ENCODE measurements at regions not wholly inside any gene's neighbourhood (a gene's known extent, or its start where the extent isn't known, plus 50 kb on each side); places are given as distances from the start of the nearest gene placed in this dataset.

GRCh38 chr5:6194906-6195612 is 183.3 kb downstream of the MED10 start:
- Histone ChIP-seq H3K9ac (ENCODE audit: low read depth, low read length) (no peak overlapping the region), H4K20me1 (ENCODE audit: insufficient read depth, low read length) (no peaks in the 10 kb centered on the region), H3K36me3 (ENCODE audit: insufficient read depth, low read length) (no peaks in the 10 kb centered on the region), H3K27ac (ENCODE audit: low read length) (no peak overlapping the region), H3K4me3 (ENCODE audit: low read depth in 1 of 2, low read length in 2 of 2) (no peak overlapping the region), H3K9me3 (ENCODE audit: insufficient read depth, low read length, severe bottlenecking) (no peaks in the 10 kb centered on the region), H3K27me3 (ENCODE audit: insufficient read depth, low read length, poor library complexity) (no peaks in the 10 kb centered on the region), H3K4me2 (ENCODE audit: insufficient read depth, low read length) (no peak overlapping the region), H3K79me2 (ENCODE audit: insufficient read depth, low read length) (no peaks in the 10 kb centered on the region), H3K4me1 (ENCODE audit: insufficient read depth, low read length) (no peaks in the 10 kb centered on the region), H2AFZ (ENCODE audit: low read depth, low read length) (no peak overlapping the region)
- DNase-seq (no peak), ATAC-seq (ENCODE audit: insufficient read depth, low read depth) (no peak)
- no peak for TF ChIP-seq EZH2 (IDR thresholded peaks at IDR 0.05; ENCODE audit: borderline replicate concordance, low read depth, low read length, severe bottlenecking)
- no peak for TF ChIP-seq CTCF (IDR thresholded peaks at IDR 0.05; ENCODE audit: borderline replicate concordance, extremely low read depth, low read length, poor library complexity, severe bottlenecking)

GRCh38 chr5:6194261-6194875 is 184.0 kb downstream of the MED10 start:
- no peaks in the 10 kb centered on the region for H4K20me1 ChIP-seq (ENCODE audit: insufficient read depth, low read length)
- no peak overlapping the region for H3K9ac ChIP-seq (ENCODE audit: low read depth, low read length)
- H2AFZ ChIP-seq (ENCODE audit: low read depth, low read length), result no peak overlapping the region
- H3K9me3 ChIP-seq (ENCODE audit: insufficient read depth, low read length, severe bottlenecking), result no peaks in the 10 kb centered on the region
- H3K27ac ChIP-seq (ENCODE audit: low read length), result no peak overlapping the region
- H3K4me1 ChIP-seq (ENCODE audit: insufficient read depth, low read length), result no peaks in the 10 kb centered on the region
- no peak overlapping the region for H3K4me3 ChIP-seq (ENCODE audit: low read depth in 1 of 2, low read length in 2 of 2)
- TF ChIP-seq CTCF (IDR thresholded peaks at IDR 0.05; ENCODE audit: borderline replicate concordance, extremely low read depth, low read length, poor library complexity, severe bottlenecking), result no peak
- ATAC-seq (ENCODE audit: insufficient read depth, low read depth) (no peak), DNase-seq (no peak)
- H3K79me2 ChIP-seq (ENCODE audit: insufficient read depth, low read length), result no peaks in the 10 kb centered on the region
- no peaks in the 10 kb centered on the region for H3K36me3 ChIP-seq (ENCODE audit: insufficient read depth, low read length)
- H3K27me3 ChIP-seq (ENCODE audit: insufficient read depth, low read length, poor library complexity), result no peaks in the 10 kb centered on the region
- H3K4me2 ChIP-seq (ENCODE audit: insufficient read depth, low read length), result no peak overlapping the region

GRCh38 chr5:6193310-6193709 is 185.0 kb downstream of the MED10 start:
- DNase-seq (no peak), ATAC-seq (ENCODE audit: insufficient read depth, low read depth) (no peak)
- Histone ChIP-seq H3K4me2 (ENCODE audit: insufficient read depth, low read length) (no peak overlapping the region), H3K36me3 (ENCODE audit: insufficient read depth, low read length) (no peaks in the 10 kb centered on the region), H3K9ac (ENCODE audit: low read depth, low read length) (no peak overlapping the region), H3K79me2 (ENCODE audit: insufficient read depth, low read length) (no peaks in the 10 kb centered on the region), H3K4me1 (ENCODE audit: insufficient read depth, low read length) (no peaks in the 10 kb centered on the region), H3K9me3 (ENCODE audit: insufficient read depth, low read length, severe bottlenecking) (no peaks in the 10 kb centered on the region), H3K4me3 (ENCODE audit: low read depth in 1 of 2, low read length in 2 of 2) (no peak overlapping the region), H4K20me1 (ENCODE audit: insufficient read depth, low read length) (no peaks in the 10 kb centered on the region), H3K27ac (ENCODE audit: low read length) (no peak overlapping the region), H3K27me3 (ENCODE audit: insufficient read depth, low read length, poor library complexity) (no peaks in the 10 kb centered on the region), H2AFZ (ENCODE audit: low read depth, low read length) (no peak overlapping the region)
- TF ChIP-seq EZH2 (IDR thresholded peaks at IDR 0.05; ENCODE audit: borderline replicate concordance, low read depth, low read length, severe bottlenecking) (no peak), CTCF (IDR thresholded peaks at IDR 0.05; ENCODE audit: borderline replicate concordance, extremely low read depth, low read length, poor library complexity, severe bottlenecking) (no peak)
